ENCODE measurements at regions not wholly inside any gene's neighbourhood (a gene's known extent, or its start where the extent isn't known, plus 50 kb on each side); places are given as distances from the start of the nearest gene placed in this dataset.

DNA sequence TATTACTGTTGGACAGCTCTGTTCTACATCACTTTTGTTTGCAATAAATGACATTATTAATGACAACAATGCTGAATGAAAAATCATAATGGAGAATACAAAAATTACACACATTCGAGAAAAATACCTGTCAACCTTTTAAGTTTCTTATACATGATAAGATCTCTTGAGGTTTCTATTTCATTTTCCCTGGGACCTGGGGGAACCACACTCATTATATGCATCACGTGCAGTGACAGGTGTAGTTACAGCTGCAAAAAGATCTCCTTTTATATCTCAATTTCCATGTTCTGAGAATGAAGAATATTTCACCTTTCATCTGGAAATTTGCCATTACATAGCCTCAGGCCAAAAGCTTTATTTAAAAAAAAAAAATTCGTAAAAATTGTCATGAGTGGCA lies 1347.0 kb upstream of the AGA start:
- no peak for DNase-seq (ENCODE audit: low spot score in 2 of 2)
- intact Hi-C loops (cut with DNase I; ENCODE audit: low total_unique reads) = no loop called here
- TF ChIP-seq, protein P1, sequence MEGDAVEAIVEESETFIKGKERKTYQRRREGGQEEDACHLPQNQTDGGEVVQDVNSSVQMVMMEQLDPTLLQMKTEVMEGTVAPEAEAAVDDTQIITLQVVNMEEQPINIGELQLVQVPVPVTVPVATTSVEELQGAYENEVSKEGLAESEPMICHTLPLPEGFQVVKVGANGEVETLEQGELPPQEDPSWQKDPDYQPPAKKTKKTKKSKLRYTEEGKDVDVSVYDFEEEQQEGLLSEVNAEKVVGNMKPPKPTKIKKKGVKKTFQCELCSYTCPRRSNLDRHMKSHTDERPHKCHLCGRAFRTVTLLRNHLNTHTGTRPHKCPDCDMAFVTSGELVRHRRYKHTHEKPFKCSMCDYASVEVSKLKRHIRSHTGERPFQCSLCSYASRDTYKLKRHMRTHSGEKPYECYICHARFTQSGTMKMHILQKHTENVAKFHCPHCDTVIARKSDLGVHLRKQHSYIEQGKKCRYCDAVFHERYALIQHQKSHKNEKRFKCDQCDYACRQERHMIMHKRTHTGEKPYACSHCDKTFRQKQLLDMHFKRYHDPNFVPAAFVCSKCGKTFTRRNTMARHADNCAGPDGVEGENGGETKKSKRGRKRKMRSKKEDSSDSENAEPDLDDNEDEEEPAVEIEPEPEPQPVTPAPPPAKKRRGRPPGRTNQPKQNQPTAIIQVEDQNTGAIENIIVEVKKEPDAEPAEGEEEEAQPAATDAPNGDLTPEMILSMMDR (IDR thresholded peaks at IDR 0.05) = no peak
- TF ChIP-seq POLR2A (IDR thresholded peaks at IDR 0.05) = no peak
- WGBS, 2 donors = 41 to 49% methylated on average over 3 of the region's 3 CpGs
- H3K4me3 ChIP-seq (ENCODE audit: low read depth, poor library complexity, severe bottlenecking) = no peak overlapping the region

DNA sequence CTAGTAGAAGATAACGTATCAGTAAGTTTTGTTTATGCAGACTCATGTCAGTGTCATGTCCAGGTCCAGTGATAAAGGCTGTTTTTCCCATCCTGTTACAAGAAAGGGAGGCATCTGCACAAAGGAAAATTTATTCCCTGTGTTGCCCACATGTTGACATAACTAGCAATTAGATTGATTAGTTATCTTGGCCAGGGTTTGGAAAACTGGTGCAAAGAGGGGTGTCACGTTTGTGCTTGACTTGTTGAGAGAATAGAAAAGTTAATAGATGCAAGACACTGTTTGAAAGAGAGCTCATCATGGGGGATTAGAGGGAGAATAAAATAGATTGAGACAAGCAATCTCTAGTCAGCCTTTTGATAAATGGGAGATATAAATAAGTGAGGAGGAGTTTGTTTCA lies 1357.0 kb upstream of the AGA start:
- TF ChIP-seq POLR2A (IDR thresholded peaks at IDR 0.05) = no peak
- TF ChIP-seq, protein P1 (IDR thresholded peaks at IDR 0.05) = no peak
- intact Hi-C loops (cut with DNase I; ENCODE audit: low total_unique reads) = no loop called here
- 46 to 55% methylated on average over 2 of the region's 2 CpGs for WGBS, 2 donors
- no peak for DNase-seq (ENCODE audit: low spot score in 2 of 2)
- no peak overlapping the region for H3K4me3 ChIP-seq (ENCODE audit: low read depth, poor library complexity, severe bottlenecking)

GRCh38 chr4:178808106-178808505 lies 1365.9 kb upstream of the AGA start:
- DNase-seq (ENCODE audit: low spot score in 2 of 2) = no peak
- WGBS, 2 donors = 41 to 54% methylated on average over 1 of the region's 1 CpG
- no peak overlapping the region for H3K4me3 ChIP-seq (ENCODE audit: low read depth, poor library complexity, severe bottlenecking)
- TF ChIP-seq POLR2A (IDR thresholded peaks at IDR 0.05) = no peak
- TF ChIP-seq, protein P1 (IDR thresholded peaks at IDR 0.05) = no peak
- intact Hi-C loops (cut with DNase I; ENCODE audit: low total_unique reads) = no loop called here

DNA sequence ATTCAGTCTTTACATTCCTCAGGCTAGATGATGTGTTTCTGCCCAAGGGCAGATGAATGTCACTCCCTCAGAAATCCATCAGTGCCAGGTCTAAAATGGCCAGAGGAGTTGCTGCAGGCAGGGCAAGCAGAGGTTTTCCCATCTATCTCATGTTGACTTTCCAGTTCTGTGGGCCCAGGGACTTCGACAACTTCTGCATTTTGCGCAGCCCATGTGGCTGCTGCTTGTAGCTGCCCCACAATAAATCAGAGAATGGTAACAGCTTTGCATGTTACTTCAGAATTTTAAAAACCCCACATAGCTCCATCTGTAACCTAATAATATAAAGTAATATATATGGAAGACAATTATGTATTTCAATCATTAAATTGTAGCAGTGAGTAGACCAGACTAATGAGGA lies 1367.7 kb upstream of the AGA start:
- intact Hi-C loops (cut with DNase I; ENCODE audit: low total_unique reads) = no loop called here
- no peak for TF ChIP-seq POLR2A (IDR thresholded peaks at IDR 0.05)
- no peak for DNase-seq (ENCODE audit: low spot score in 2 of 2)
- 49 to 55% methylated on average over 2 of the region's 2 CpGs for WGBS, 2 donors
- H3K4me3 ChIP-seq (ENCODE audit: low read depth, poor library complexity, severe bottlenecking) = no peak overlapping the region

- H3K4me3 ChIP-seq (ENCODE audit: low read depth, poor library complexity, severe bottlenecking) = no peak overlapping the region
- no peak for DNase-seq (ENCODE audit: low spot score in 2 of 2)
- intact Hi-C loops (cut with DNase I; ENCODE audit: low total_unique reads) = no loop called here
- WGBS, 2 donors = 67 to 69% methylated on average over 2 of the region's 2 CpGs
- no peak for TF ChIP-seq POLR2A (IDR thresholded peaks at IDR 0.05)
Observed at GRCh38 chr4:178811356-178811755, 1369.1 kb upstream of the AGA start.

DNA sequence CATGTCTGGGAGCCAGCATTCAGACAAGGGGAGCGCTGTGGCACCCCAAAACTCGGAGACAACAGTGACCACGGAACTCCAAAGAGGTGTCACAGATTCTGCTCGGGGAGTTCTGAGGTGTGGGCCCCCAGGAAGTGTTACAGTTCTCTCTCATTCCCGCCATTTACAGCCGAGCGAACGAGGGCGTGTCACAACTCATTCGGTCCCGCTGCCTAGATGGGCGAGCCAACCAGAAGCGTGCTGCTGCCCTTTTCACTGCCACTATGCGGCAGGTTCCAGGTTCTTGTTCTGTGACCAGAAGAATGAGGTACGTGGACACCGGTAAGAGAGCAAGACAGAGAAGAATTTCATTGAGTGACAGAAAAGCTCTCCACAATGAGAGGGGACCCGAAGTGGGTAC lies 1370.6 kb upstream of the AGA start:
- H3K4me3 ChIP-seq (ENCODE audit: low read depth, poor library complexity, severe bottlenecking) = no peak overlapping the region
- 94% methylated on average over 17 of the region's 17 CpGs for WGBS, 2 donors
- DNase-seq (ENCODE audit: low spot score in 2 of 2) = no peak
- intact Hi-C loops (cut with DNase I; ENCODE audit: low total_unique reads) = no loop called here
- TF ChIP-seq, protein P1 (IDR thresholded peaks at IDR 0.05) = no peak
- no peak for TF ChIP-seq POLR2A (IDR thresholded peaks at IDR 0.05)

- no peak overlapping the region for H3K4me3 ChIP-seq (ENCODE audit: low read depth, poor library complexity, severe bottlenecking)
- no peak for TF ChIP-seq POLR2A (IDR thresholded peaks at IDR 0.05)
- TF ChIP-seq, protein P1 (IDR thresholded peaks at IDR 0.05) = no peak
- intact Hi-C loops (cut with DNase I; ENCODE audit: low total_unique reads) = no loop called here
- 79 to 87% methylated on average over 2 of the region's 2 CpGs for WGBS, 2 donors
- DNase-seq (ENCODE audit: low spot score in 2 of 2) = no peak
Observed at GRCh38 chr4:178814908-178815307, 1372.7 kb upstream of the AGA start.
